WTC11 (cell line): ENCODE measurements at regions not wholly inside any gene's neighbourhood (a gene's known extent, or its start where the extent isn't known, plus 50 kb on each side); places are given as distances from the start of the nearest gene placed in this dataset.
A peak's percentile ranks its signal among the peaks of the same experiment; 100 is the strongest.

Source experiments
- ATAC-seq: fragments of 200-7000 bp; cut with Tn5 transposase; 2 replicates; pipeline ENCODE4 v1.10.0; 2021; ENCODE audit warnings: mild to moderate bottlenecking, moderate library complexity
- CTCF ChIA-PET: fragments of 300-600 bp; sonication (Branson Sonifier 250); formaldehyde crosslinking; loops from one replicate; lab custom pipeline; 2021; ENCODE audit warnings: antibody characterized with exemption; lab: Charles Lee
- POLR2A ChIA-PET: fragments of 350-600 bp; sonication (Branson Sonifier 250); formaldehyde crosslinking; loops from one replicate; lab custom pipeline; 2021; ENCODE audit warnings: antibody characterized with exemption; lab: Charles Lee
- DNase-seq: peaks from one replicate; pipeline ENCODE4 v3.0.0; 2021; ENCODE audit warnings: low spot score
- H3K27ac Mint-ChIP-seq: 2 replicates; pipeline ENCODE4 v1.8.0; 2021; ENCODE audit warnings: mixed read lengths
- H3K27me3 Mint-ChIP-seq: 2 replicates; pipeline ENCODE4 v1.8.0; 2021; ENCODE audit warnings: low read depth, mild to moderate bottlenecking, moderate library complexity, mixed read lengths
- H3K36me3 Mint-ChIP-seq: 2 replicates; pipeline ENCODE4 v1.8.0; 2021; ENCODE audit warnings: mixed read lengths
- H3K4me1 Mint-ChIP-seq: 2 replicates; pipeline ENCODE4 v1.8.0; 2022; ENCODE audit warnings: mixed read lengths
- H3K4me3 Mint-ChIP-seq: 2 replicates; pipeline ENCODE4 v1.8.0; 2021; ENCODE audit warnings: mild to moderate bottlenecking, moderate library complexity, mixed read lengths
- H3K9me3 Mint-ChIP-seq: 2 replicates; pipeline ENCODE4 v1.8.0; 2021; ENCODE audit warnings: mixed read lengths
- NR3C1 ChIP-seq: sonication (generic); formaldehyde crosslinking; conservative IDR thresholded peaks from 2 replicates; pipeline ENCODE4 v1.8.1; 2023; ENCODE audit warnings: low read depth, mild to moderate bottlenecking, missing genetic modification reagents
- ZNF138 ChIP-seq: sonication (generic); formaldehyde crosslinking; conservative IDR thresholded peaks from 2 replicates; pipeline ENCODE4 v1.8.1; 2022; ENCODE audit warnings: mild to moderate bottlenecking, moderate library complexity, missing genetic modification reagents
- TF ChIP-seq, protein P1 (sequence below): sonication (generic); formaldehyde crosslinking; IDR thresholded peaks from 2 replicates; pipeline ENCODE4 v1.8.1; 2023; ENCODE audit warnings: mild to moderate bottlenecking, missing genetic modification reagents, borderline replicate concordance
- TF ChIP-seq, protein P2 (sequence below): sonication (generic); formaldehyde crosslinking; IDR thresholded peaks from 2 replicates; pipeline ENCODE4 v1.8.1; 2022; ENCODE audit warnings: missing genetic modification reagents, borderline replicate concordance
- TF ChIP-seq, protein P3 (sequence below): fragments of 250-450 bp; sonication (Bioruptor Pico); IDR thresholded peaks from 2 replicates; pipeline ENCODE4 v2.1.2; 2022; ENCODE audit warnings: mild to moderate bottlenecking, moderate library complexity
- TF ChIP-seq, protein P4 (sequence below): sonication (generic); formaldehyde crosslinking; IDR thresholded peaks from 2 replicates; pipeline ENCODE4 v1.8.0; 2022; ENCODE audit warnings: mild to moderate bottlenecking, missing genetic modification reagents
- TF ChIP-seq, protein P5 (sequence below): sonication (generic); formaldehyde crosslinking; IDR thresholded peaks from 2 replicates; pipeline ENCODE4 v1.8.0; 2023; ENCODE audit warnings: mild to moderate bottlenecking, missing genetic modification reagents
- TF ChIP-seq, protein P6 (sequence below): sonication (generic); formaldehyde crosslinking; IDR thresholded peaks from 2 replicates; pipeline ENCODE4 v1.8.1; 2022; ENCODE audit warnings: low read depth, mild to moderate bottlenecking, moderate library complexity, missing genetic modification reagents, borderline replicate concordance
- TF ChIP-seq, protein P7 (sequence below): sonication (generic); formaldehyde crosslinking; IDR thresholded peaks from 2 replicates; pipeline ENCODE4 v1.8.0; 2023; ENCODE audit warnings: missing genetic modification reagents, mild to moderate bottlenecking, borderline replicate concordance

DNA sequence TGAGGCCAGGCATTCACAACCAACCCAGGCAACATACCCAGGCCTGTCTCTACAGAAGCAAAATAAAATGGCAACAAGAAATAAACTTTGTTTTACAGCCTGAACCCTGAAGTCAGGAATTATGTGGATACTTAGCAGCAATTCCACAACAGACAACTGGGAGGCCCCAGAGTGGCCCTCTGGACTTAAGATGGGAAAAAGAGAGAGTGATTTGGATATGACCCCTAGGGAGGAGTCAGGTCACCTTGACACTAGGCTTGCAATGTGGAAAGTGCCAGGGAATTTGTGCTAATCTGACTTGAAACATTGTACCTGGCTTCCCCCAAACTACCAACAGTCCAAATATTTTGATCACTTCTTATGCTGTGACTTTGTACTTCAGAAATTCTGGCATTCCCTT is 193.1 kb downstream of the PARM1 start (continued):
- TF ChIP-seq, protein P1, sequence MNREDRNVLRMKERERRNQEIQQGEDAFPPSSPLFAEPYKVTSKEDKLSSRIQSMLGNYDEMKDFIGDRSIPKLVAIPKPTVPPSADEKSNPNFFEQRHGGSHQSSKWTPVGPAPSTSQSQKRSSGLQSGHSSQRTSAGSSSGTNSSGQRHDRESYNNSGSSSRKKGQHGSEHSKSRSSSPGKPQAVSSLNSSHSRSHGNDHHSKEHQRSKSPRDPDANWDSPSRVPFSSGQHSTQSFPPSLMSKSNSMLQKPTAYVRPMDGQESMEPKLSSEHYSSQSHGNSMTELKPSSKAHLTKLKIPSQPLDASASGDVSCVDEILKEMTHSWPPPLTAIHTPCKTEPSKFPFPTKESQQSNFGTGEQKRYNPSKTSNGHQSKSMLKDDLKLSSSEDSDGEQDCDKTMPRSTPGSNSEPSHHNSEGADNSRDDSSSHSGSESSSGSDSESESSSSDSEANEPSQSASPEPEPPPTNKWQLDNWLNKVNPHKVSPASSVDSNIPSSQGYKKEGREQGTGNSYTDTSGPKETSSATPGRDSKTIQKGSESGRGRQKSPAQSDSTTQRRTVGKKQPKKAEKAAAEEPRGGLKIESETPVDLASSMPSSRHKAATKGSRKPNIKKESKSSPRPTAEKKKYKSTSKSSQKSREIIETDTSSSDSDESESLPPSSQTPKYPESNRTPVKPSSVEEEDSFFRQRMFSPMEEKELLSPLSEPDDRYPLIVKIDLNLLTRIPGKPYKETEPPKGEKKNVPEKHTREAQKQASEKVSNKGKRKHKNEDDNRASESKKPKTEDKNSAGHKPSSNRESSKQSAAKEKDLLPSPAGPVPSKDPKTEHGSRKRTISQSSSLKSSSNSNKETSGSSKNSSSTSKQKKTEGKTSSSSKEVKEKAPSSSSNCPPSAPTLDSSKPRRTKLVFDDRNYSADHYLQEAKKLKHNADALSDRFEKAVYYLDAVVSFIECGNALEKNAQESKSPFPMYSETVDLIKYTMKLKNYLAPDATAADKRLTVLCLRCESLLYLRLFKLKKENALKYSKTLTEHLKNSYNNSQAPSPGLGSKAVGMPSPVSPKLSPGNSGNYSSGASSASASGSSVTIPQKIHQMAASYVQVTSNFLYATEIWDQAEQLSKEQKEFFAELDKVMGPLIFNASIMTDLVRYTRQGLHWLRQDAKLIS (CRISPR knock-in tag): no peak
- TF ChIP-seq ZNF138 (CRISPR knock-in tag): no peak

DNA sequence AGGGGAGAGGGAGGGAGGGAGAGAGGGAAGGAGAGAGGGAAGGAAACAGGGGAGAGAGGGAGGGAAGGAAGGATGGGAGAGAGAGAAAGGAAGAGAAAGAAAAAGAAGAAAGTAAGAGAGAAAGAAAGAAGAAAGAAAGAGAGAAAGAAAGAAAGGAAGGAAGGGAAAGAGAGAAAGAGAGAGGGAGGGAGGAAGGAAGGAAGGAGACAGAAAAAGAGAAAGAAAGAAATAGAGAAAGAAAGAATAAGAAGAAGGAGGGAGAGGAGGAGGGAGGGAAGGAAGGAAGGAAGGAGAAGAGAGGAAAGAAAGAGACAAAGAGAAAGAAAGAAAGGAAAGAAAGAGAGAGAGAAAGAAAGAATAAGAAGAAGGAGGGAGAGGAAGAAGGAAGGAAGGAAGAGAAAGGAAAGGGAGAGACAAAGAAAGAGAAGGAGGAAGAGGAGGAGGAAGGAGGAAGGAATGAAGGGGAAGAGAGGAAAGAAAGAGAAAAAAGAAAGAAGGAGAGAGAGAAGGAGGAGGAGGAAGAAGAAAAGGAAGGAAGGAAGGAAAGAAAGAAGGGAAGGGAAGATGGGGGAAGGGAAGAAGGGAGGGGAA is 189.6 kb downstream of the PARM1 start:
- POLR2A ChIA-PET: no interaction called here
- CTCF ChIA-PET: no interaction called here
- Mint-ChIP-seq H3K27ac (no peak overlapping the region), H3K36me3 (peaks cover 32% of the 10 kb centered on the region), H3K4me3 (no peak overlapping the region), H3K27me3 (peaks cover 2% of the 10 kb centered on the region), H3K4me1 (peaks cover 23% of the 10 kb centered on the region), H3K9me3 (peaks cover 44% of the 10 kb centered on the region)
- TF ChIP-seq, protein P2, sequence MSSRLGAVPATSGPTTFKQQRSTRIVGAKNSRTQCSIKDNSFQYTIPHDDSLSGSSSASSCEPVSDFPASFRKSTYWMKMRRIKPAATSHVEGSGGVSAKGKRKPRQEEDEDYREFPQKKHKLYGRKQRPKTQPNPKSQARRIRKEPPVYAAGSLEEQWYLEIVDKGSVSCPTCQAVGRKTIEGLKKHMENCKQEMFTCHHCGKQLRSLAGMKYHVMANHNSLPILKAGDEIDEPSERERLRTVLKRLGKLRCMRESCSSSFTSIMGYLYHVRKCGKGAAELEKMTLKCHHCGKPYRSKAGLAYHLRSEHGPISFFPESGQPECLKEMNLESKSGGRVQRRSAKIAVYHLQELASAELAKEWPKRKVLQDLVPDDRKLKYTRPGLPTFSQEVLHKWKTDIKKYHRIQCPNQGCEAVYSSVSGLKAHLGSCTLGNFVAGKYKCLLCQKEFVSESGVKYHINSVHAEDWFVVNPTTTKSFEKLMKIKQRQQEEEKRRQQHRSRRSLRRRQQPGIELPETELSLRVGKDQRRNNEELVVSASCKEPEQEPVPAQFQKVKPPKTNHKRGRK (CRISPR knock-in tag): 0 out of 2 replicates have a peak, but pooled peaks have one; percentile 79
- TF ChIP-seq, protein P3, sequence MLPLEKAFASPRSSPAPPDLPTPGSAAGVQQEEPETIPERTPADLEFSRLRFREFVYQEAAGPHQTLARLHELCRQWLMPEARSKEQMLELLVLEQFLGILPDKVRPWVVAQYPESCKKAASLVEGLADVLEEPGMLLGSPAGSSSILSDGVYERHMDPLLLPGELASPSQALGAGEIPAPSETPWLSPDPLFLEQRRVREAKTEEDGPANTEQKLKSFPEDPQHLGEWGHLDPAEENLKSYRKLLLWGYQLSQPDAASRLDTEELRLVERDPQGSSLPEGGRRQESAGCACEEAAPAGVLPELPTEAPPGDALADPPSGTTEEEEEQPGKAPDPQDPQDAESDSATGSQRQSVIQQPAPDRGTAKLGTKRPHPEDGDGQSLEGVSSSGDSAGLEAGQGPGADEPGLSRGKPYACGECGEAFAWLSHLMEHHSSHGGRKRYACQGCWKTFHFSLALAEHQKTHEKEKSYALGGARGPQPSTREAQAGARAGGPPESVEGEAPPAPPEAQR: no peak
- TF ChIP-seq, protein P4, sequence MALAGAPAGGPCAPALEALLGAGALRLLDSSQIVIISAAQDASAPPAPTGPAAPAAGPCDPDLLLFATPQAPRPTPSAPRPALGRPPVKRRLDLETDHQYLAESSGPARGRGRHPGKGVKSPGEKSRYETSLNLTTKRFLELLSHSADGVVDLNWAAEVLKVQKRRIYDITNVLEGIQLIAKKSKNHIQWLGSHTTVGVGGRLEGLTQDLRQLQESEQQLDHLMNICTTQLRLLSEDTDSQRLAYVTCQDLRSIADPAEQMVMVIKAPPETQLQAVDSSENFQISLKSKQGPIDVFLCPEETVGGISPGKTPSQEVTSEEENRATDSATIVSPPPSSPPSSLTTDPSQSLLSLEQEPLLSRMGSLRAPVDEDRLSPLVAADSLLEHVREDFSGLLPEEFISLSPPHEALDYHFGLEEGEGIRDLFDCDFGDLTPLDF: no peak
- no peak for TF ChIP-seq NR3C1 (CRISPR knock-in tag)
- TF ChIP-seq, protein P5, sequence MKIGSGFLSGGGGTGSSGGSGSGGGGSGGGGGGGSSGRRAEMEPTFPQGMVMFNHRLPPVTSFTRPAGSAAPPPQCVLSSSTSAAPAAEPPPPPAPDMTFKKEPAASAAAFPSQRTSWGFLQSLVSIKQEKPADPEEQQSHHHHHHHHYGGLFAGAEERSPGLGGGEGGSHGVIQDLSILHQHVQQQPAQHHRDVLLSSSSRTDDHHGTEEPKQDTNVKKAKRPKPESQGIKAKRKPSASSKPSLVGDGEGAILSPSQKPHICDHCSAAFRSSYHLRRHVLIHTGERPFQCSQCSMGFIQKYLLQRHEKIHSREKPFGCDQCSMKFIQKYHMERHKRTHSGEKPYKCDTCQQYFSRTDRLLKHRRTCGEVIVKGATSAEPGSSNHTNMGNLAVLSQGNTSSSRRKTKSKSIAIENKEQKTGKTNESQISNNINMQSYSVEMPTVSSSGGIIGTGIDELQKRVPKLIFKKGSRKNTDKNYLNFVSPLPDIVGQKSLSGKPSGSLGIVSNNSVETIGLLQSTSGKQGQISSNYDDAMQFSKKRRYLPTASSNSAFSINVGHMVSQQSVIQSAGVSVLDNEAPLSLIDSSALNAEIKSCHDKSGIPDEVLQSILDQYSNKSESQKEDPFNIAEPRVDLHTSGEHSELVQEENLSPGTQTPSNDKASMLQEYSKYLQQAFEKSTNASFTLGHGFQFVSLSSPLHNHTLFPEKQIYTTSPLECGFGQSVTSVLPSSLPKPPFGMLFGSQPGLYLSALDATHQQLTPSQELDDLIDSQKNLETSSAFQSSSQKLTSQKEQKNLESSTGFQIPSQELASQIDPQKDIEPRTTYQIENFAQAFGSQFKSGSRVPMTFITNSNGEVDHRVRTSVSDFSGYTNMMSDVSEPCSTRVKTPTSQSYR (CRISPR knock-in tag): no peak
- TF ChIP-seq, protein P6, sequence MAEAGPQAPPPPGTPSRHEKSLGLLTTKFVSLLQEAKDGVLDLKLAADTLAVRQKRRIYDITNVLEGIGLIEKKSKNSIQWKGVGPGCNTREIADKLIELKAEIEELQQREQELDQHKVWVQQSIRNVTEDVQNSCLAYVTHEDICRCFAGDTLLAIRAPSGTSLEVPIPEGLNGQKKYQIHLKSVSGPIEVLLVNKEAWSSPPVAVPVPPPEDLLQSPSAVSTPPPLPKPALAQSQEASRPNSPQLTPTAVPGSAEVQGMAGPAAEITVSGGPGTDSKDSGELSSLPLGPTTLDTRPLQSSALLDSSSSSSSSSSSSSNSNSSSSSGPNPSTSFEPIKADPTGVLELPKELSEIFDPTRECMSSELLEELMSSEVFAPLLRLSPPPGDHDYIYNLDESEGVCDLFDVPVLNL: no peak
- TF ChIP-seq, protein P7, sequence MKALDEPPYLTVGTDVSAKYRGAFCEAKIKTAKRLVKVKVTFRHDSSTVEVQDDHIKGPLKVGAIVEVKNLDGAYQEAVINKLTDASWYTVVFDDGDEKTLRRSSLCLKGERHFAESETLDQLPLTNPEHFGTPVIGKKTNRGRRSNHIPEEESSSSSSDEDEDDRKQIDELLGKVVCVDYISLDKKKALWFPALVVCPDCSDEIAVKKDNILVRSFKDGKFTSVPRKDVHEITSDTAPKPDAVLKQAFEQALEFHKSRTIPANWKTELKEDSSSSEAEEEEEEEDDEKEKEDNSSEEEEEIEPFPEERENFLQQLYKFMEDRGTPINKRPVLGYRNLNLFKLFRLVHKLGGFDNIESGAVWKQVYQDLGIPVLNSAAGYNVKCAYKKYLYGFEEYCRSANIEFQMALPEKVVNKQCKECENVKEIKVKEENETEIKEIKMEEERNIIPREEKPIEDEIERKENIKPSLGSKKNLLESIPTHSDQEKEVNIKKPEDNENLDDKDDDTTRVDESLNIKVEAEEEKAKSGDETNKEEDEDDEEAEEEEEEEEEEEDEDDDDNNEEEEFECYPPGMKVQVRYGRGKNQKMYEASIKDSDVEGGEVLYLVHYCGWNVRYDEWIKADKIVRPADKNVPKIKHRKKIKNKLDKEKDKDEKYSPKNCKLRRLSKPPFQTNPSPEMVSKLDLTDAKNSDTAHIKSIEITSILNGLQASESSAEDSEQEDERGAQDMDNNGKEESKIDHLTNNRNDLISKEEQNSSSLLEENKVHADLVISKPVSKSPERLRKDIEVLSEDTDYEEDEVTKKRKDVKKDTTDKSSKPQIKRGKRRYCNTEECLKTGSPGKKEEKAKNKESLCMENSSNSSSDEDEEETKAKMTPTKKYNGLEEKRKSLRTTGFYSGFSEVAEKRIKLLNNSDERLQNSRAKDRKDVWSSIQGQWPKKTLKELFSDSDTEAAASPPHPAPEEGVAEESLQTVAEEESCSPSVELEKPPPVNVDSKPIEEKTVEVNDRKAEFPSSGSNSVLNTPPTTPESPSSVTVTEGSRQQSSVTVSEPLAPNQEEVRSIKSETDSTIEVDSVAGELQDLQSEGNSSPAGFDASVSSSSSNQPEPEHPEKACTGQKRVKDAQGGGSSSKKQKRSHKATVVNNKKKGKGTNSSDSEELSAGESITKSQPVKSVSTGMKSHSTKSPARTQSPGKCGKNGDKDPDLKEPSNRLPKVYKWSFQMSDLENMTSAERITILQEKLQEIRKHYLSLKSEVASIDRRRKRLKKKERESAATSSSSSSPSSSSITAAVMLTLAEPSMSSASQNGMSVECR (CRISPR knock-in tag): no peak
- DNase-seq (no peak), ATAC-seq (no peak)
